H1 (cell line): ENCODE measurements at regions not wholly inside any gene's neighbourhood (a gene's known extent, or its start where the extent isn't known, plus 50 kb on each side); places are given as distances from the start of the nearest gene placed in this dataset.

Experiments
- NANOG ChIP-seq: IDR thresholded peaks from 2 replicates; pipeline ENCODE4 v1.6.1; 2011; ENCODE audit warnings: low read length, low read depth, mild to moderate bottlenecking, inconsistent platforms; ENCODE audit not compliant: insufficient read depth, poor library complexity, severe bottlenecking
- SP4 ChIP-seq: IDR thresholded peaks from 2 replicates; pipeline ENCODE4 v1.6.1; 2012; ENCODE audit warnings: low read length, inconsistent platforms

GRCh38 chrX:115423086-115423485 lies 133.6 kb downstream of the LUZP4 start (continued):
- TF ChIP-seq SP4 (no peak), NANOG (no peak)
